CD4-positive, alpha-beta memory T cell (primary cell): ENCODE measurements at regions not wholly inside any gene's neighbourhood (a gene's known extent, or its start where the extent isn't known, plus 50 kb on each side); places are given as distances from the start of the nearest gene placed in this dataset.
A peak's percentile ranks its signal among the peaks of the same experiment; 100 is the strongest.

Experiments
- CTCF ChIA-PET: fragments of 350-600 bp; sonication (Branson Sonifier 250); formaldehyde crosslinking; loops from one replicate; lab custom pipeline; 2021; ENCODE audit warnings: inconsistent platforms; ENCODE audit not compliant: partially characterized antibody; lab: Charles Lee
- POLR2A ChIA-PET: fragments of 350-600 bp; sonication (Branson Sonifier 250); formaldehyde crosslinking; loops from one replicate; lab custom pipeline; 2021; ENCODE audit not compliant: partially characterized antibody; lab: Charles Lee
- DNase-seq, 5 donors: peaks; one replicate each; pipeline versions ENCODE4 v3.0.0 to v3.0.0-alpha.2; 2020 to 2022; ENCODE audit warnings: mixed read lengths in 1 of 5
- H3K27ac ChIP-seq: one replicate; pipeline ENCODE4 v1.7.0; 2013; ENCODE audit warnings: low read depth, low read length
- H3K27me3 ChIP-seq: 2 replicates; pipeline ENCODE4 v1.7.0; 2013; ENCODE audit warnings: mild to moderate bottlenecking, low read length, moderate library complexity; ENCODE audit not compliant: insufficient read depth
- H3K36me3 ChIP-seq: 2 replicates; pipeline ENCODE4 v1.7.0; 2013; ENCODE audit warnings: mild to moderate bottlenecking, low read length, moderate library complexity; ENCODE audit not compliant: insufficient read depth
- H3K4me1 ChIP-seq: 2 replicates; pipeline ENCODE4 v1.7.0; 2013; ENCODE audit warnings: mild to moderate bottlenecking, low read length, moderate library complexity; ENCODE audit not compliant: insufficient read depth
- H3K4me3 ChIP-seq, 2 donors: one replicate each; pipeline ENCODE4 v1.7.0; 2013; ENCODE audit warnings: low read length in 2 of 2, mild to moderate bottlenecking in 1 of 2
- H3K9me3 ChIP-seq, 2 donors: one replicate each; pipeline ENCODE4 v1.7.0; 2013; ENCODE audit warnings: low read length in 2 of 2, control low read depth in 1 of 2; ENCODE audit not compliant: control insufficient read depth in 1 of 2
- H3K27ac Mint-ChIP-seq, 7 donors: one replicate each; pipeline ENCODE4 v1.8.0; 2020 to 2021; ENCODE audit warnings: mixed read lengths in 7 of 7, mild to moderate bottlenecking in 6 of 7, inconsistent platforms in 3 of 7, moderate library complexity in 3 of 7
- H3K27me3 Mint-ChIP-seq, 2 donors: one replicate each; pipeline ENCODE4 v1.8.0; 2020 to 2021; ENCODE audit warnings: mixed read lengths in 2 of 2
- H3K36me3 Mint-ChIP-seq, 2 donors: one replicate each; pipeline ENCODE4 v1.8.0; 2020 to 2021; ENCODE audit warnings: mixed read lengths in 2 of 2, inconsistent platforms in 1 of 2, mild to moderate bottlenecking in 1 of 2
- H3K4me1 Mint-ChIP-seq, 4 donors: one replicate each; pipeline ENCODE4 v1.8.0; 2020 to 2021; ENCODE audit warnings: mixed read lengths in 4 of 4, mild to moderate bottlenecking in 1 of 4
- H3K4me3 Mint-ChIP-seq, 8 donors: one replicate each; pipeline ENCODE4 v1.8.0; 2020 to 2021; ENCODE audit warnings: mixed read lengths in 8 of 8, mild to moderate bottlenecking in 7 of 8, moderate library complexity in 6 of 8, inconsistent platforms in 3 of 8
- H3K9me3 Mint-ChIP-seq, 8 donors: one replicate each; pipeline ENCODE4 v1.8.0; 2020 to 2021; ENCODE audit warnings: mixed read lengths in 8 of 8, mild to moderate bottlenecking in 5 of 8, inconsistent platforms in 3 of 8, moderate library complexity in 1 of 8
- intact Hi-C: fragments of 100-400 bp; cut with micrococcal nuclease; formaldehyde crosslinking; loops from one replicate; pipeline ENCODE4 v1.15.1; 2023

DNA sequence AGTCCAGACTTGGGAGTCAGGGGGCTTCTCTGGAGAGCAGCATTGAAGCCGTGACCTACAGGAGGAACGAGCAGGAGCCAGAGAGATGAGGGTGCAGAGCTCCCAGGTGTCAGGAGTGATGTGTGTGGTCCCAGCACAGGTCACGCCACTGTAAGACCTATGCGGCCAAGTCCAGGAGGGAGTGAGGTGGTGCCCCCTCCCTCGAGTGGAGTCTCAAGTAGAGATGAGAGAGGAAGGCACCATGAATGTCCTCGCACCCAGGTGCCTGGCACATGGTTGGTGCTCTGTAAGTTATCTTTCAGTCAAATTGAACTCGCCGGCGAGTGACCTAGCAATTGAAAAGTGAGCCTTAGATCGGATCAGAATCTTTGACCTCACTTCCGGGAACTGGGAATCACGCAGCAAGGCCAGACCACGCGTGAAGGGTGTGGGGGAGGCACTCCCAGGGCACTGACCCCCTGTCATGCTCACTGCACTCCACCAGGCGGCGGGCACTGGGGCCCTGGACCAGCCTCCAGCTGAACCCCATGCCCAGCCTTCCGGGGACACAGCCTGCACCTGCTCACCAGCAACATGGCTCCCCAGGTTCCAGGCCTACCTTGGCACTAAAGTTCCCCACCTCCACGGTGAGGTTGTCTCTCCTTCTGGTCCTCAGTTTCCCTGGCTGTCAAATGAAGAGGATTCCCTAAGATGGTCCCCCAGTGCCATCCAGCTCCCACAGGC lies 127.4 kb downstream of the HMX1 start:
- Mint-ChIP-seq H3K9me3 (peaks cover 0 to 8% (median 2%) of the 10 kb centered on the region in 8 donors), H3K4me3 (no peak overlapping the region), H3K27me3 (peaks cover 8 to 11% of the 10 kb centered on the region in 2 donors), H3K36me3 (no peaks in the 10 kb centered on the region), H3K27ac (no peak overlapping the region), H3K4me1 (no peaks in the 10 kb centered on the region)
- H3K4me3 ChIP-seq, result no peak overlapping the region
- H3K9me3 ChIP-seq, result no peaks in the 10 kb centered on the region
- ChIA-PET POLR2A (no interaction called here), CTCF (no interaction called here)
- no peak overlapping the region for H3K27ac ChIP-seq
- no peaks in the 10 kb centered on the region for H3K36me3 ChIP-seq
- no peak for DNase-seq
- intact Hi-C loops, result no loop called here
- no peaks in the 10 kb centered on the region for H3K27me3 ChIP-seq
- no peaks in the 10 kb centered on the region for H3K4me1 ChIP-seq

DNA sequence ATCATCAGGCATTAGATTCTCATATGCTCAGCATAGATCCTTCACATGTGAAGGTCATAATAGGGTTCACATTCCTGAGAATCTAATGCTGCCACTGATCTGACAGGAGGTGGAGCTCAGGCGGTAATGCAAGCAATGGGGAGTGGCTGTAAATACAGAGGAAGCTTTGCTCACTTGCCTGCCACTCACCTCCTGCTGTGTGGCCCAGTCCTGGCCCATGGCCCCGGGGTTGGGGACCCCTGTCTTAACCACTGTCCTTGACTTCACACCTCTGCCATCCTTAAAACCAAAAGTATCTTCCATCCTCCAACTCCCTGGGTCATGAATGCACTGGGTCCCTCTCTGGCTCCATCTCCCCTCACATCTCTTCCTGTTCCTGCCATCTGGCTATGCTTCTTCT lies 129.1 kb downstream of the HMX1 start:
- Histone ChIP-seq H3K36me3 (no peaks in the 10 kb centered on the region), H3K9me3 (no peaks in the 10 kb centered on the region), H3K27ac (no peak overlapping the region), H3K4me3 (no peak overlapping the region), H3K27me3 (no peaks in the 10 kb centered on the region), H3K4me1 (no peaks in the 10 kb centered on the region)
- H3K27me3 Mint-ChIP-seq, result peaks cover 8 to 11% of the 10 kb centered on the region in 2 donors
- no peak overlapping the region for H3K4me3 Mint-ChIP-seq
- no peaks in the 10 kb centered on the region for H3K4me1 Mint-ChIP-seq
- DNase-seq, result no peak
- CTCF ChIA-PET, result no interaction called here
- H3K9me3 Mint-ChIP-seq, result peaks cover 0 to 8% (median 2%) of the 10 kb centered on the region in 8 donors
- intact Hi-C loops, result no loop called here
- H3K36me3 Mint-ChIP-seq, result no peaks in the 10 kb centered on the region
- POLR2A ChIA-PET, result no interaction called here
- H3K27ac Mint-ChIP-seq, result peak overlapping the region in 1 of 7 donors; percentile 66

GRCh38 chr4:8741513-8742226 lies 130.0 kb downstream of the HMX1 start:
- no peaks in the 10 kb centered on the region for H3K4me1 Mint-ChIP-seq
- intact Hi-C loops, result no loop called here
- H3K27me3 Mint-ChIP-seq, result peaks cover 7 to 10% of the 10 kb centered on the region in 2 donors
- H3K9me3 ChIP-seq, result no peaks in the 10 kb centered on the region
- no peaks in the 10 kb centered on the region for H3K4me1 ChIP-seq
- CTCF ChIA-PET, result no interaction called here
- H3K27ac Mint-ChIP-seq, result no peak overlapping the region
- POLR2A ChIA-PET, result no interaction called here
- no peak overlapping the region for H3K27ac ChIP-seq
- no peak for DNase-seq
- H3K4me3 ChIP-seq, result no peak overlapping the region
- H3K9me3 Mint-ChIP-seq, result peaks cover 0 to 6% (median 1%) of the 10 kb centered on the region in 8 donors
- no peaks in the 10 kb centered on the region for H3K36me3 ChIP-seq
- H3K36me3 Mint-ChIP-seq, result no peaks in the 10 kb centered on the region
- H3K27me3 ChIP-seq, result no peaks in the 10 kb centered on the region
- H3K4me3 Mint-ChIP-seq, result no peak overlapping the region

- Histone ChIP-seq H3K4me3 (no peak overlapping the region), H3K9me3 (no peaks in the 10 kb centered on the region), H3K4me1 (no peaks in the 10 kb centered on the region), H3K27ac (no peak overlapping the region), H3K27me3 (no peaks in the 10 kb centered on the region), H3K36me3 (no peaks in the 10 kb centered on the region)
- Mint-ChIP-seq H3K4me3 (no peak overlapping the region), H3K9me3 (peaks cover 0 to 8% (median 0%) of the 10 kb centered on the region in 8 donors), H3K27me3 (peaks cover 4 to 7% of the 10 kb centered on the region in 2 donors), H3K4me1 (no peaks in the 10 kb centered on the region), H3K36me3 (no peaks in the 10 kb centered on the region), H3K27ac (no peak overlapping the region)
- no peak for DNase-seq
- CTCF ChIA-PET, result no interaction called here
- POLR2A ChIA-PET, result no interaction called here
- intact Hi-C loops, result no loop called here
Observed at GRCh38 chr4:8740666-8741395, 130.8 kb downstream of the HMX1 start.

- CTCF ChIA-PET, result no interaction called here
- POLR2A ChIA-PET, result no interaction called here
Observed at GRCh38 chr4:8739820-8740665, 131.6 kb downstream of the HMX1 start.

GRCh38 chr4:8739317-8739716 lies 132.3 kb downstream of the HMX1 start:
- Mint-ChIP-seq H3K9me3 (peaks cover 0 to 8% (median 0%) of the 10 kb centered on the region in 8 donors), H3K27me3 (peaks cover 4% of the 10 kb centered on the region in 2 donors), H3K4me3 (no peak overlapping the region), H3K4me1 (no peaks in the 10 kb centered on the region), H3K27ac (no peak overlapping the region), H3K36me3 (no peaks in the 10 kb centered on the region)
- no peaks in the 10 kb centered on the region for H3K9me3 ChIP-seq
- no peaks in the 10 kb centered on the region for H3K27me3 ChIP-seq
- no peak overlapping the region for H3K27ac ChIP-seq
- intact Hi-C loops, result no loop called here
- no peaks in the 10 kb centered on the region for H3K4me1 ChIP-seq
- H3K4me3 ChIP-seq, result no peak overlapping the region
- ChIA-PET CTCF (no interaction called here), POLR2A (no interaction called here)
- H3K36me3 ChIP-seq, result no peaks in the 10 kb centered on the region
- no peak for DNase-seq

More at GRCh38 chr4:8739820-8740665, 131.6 kb downstream of the HMX1 start:
- H3K4me3 Mint-ChIP-seq, result no peak overlapping the region
- Histone ChIP-seq H3K4me3 (no peak overlapping the region), H3K27me3 (no peaks in the 10 kb centered on the region), H3K36me3 (no peaks in the 10 kb centered on the region), H3K9me3 (no peaks in the 10 kb centered on the region), H3K27ac (no peak overlapping the region), H3K4me1 (no peaks in the 10 kb centered on the region)
- intact Hi-C loops, result no loop called here
- no peak overlapping the region for H3K27ac Mint-ChIP-seq
- no peaks in the 10 kb centered on the region for H3K36me3 Mint-ChIP-seq
- peaks cover 0 to 8% (median 0%) of the 10 kb centered on the region in 8 donors for H3K9me3 Mint-ChIP-seq
- no peaks in the 10 kb centered on the region for H3K4me1 Mint-ChIP-seq
- no peak for DNase-seq
- H3K27me3 Mint-ChIP-seq, result peaks cover 4 to 7% of the 10 kb centered on the region in 2 donors
